GM23248 (cell line): ENCODE measurements at regions not wholly inside any gene's neighbourhood (a gene's known extent, or its start where the extent isn't known, plus 50 kb on each side); places are given as distances from the start of the nearest gene placed in this dataset.
"Not testable (repeated sequence)": the region's sequence is repeated elsewhere in the genome, so short reads cannot be mapped to it uniquely, and the experiment has no call there.

Experiments
- DNase-seq: peaks from one replicate; pipeline ENCODE4 v3.0.0-alpha.2; 2015
- H2AFZ ChIP-seq: fragments of 200-600 bp; sonication (generic); 2 replicates; pipeline ENCODE4 v1.6.1; 2016; ENCODE audit warnings: antibody characterized with exemption
- H3F3A ChIP-seq: fragments of 200-600 bp; sonication (generic); 2 replicates; pipeline ENCODE4 v1.6.1; 2016; ENCODE audit warnings: mild to moderate bottlenecking, antibody characterized with exemption, mixed run types; ENCODE audit not compliant: insufficient read depth
- H3K27ac ChIP-seq: fragments of 200-600 bp; sonication (generic); 2 replicates; pipeline ENCODE4 v1.5.1; 2016; ENCODE audit warnings: mild to moderate bottlenecking
- H3K27me3 ChIP-seq: fragments of 200-600 bp; sonication (generic); replicated peaks from 2 replicates; pipeline ENCODE4 v1.6.1; 2016; ENCODE audit warnings: mild to moderate bottlenecking; ENCODE audit not compliant: insufficient read depth
- H3K36me3 ChIP-seq: fragments of 200-600 bp; sonication (generic); 2 replicates; pipeline ENCODE4 v1.6.1; 2016; ENCODE audit warnings: low read depth, mild to moderate bottlenecking
- H3K4me1 ChIP-seq: fragments of 200-600 bp; sonication (generic); 2 replicates; pipeline ENCODE4 v1.6.1; 2016; ENCODE audit warnings: mild to moderate bottlenecking; ENCODE audit not compliant: insufficient read depth
- H3K4me2 ChIP-seq: fragments of 200-600 bp; sonication (generic); one replicate; pipeline ENCODE4 v1.6.1; 2016; ENCODE audit warnings: mild to moderate bottlenecking; ENCODE audit not compliant: unreplicated experiment
- H3K4me3 ChIP-seq: fragments of 200-600 bp; sonication (generic); 2 replicates; pipeline ENCODE4 v1.5.1; 2016; ENCODE audit warnings: mild to moderate bottlenecking
- H3K79me2 ChIP-seq: fragments of 200-600 bp; sonication (generic); 2 replicates; pipeline ENCODE4 v1.6.1; 2016; ENCODE audit warnings: mild to moderate bottlenecking; ENCODE audit not compliant: insufficient read depth
- H3K9ac ChIP-seq: fragments of 200-600 bp; sonication (generic); 2 replicates; pipeline ENCODE4 v1.6.1; 2016; ENCODE audit warnings: mild to moderate bottlenecking
- H3K9me2 ChIP-seq: fragments of 200-600 bp; sonication (generic); 2 replicates; pipeline ENCODE4 v1.6.1; 2016; ENCODE audit warnings: mixed run types, mild to moderate bottlenecking, moderate library complexity; ENCODE audit not compliant: insufficient read depth
- H3K9me3 ChIP-seq: fragments of 200-600 bp; sonication (generic); one replicate; pipeline ENCODE4 v1.6.1; 2017; ENCODE audit warnings: low read depth
- H4K20me1 ChIP-seq: fragments of 200-600 bp; sonication (generic); 2 replicates; pipeline ENCODE4 v1.6.0; 2016; ENCODE audit not compliant: insufficient read depth
- EZH2 ChIP-seq: fragments of 200-600 bp; sonication (generic); IDR thresholded peaks from 2 replicates; pipeline ENCODE4 v1.6.1; 2018; ENCODE audit warnings: antibody characterized with exemption, mild to moderate bottlenecking; ENCODE audit not compliant: insufficient read depth, poor library complexity, severe bottlenecking
- EZH2phosphoT487 ChIP-seq: fragments of 200-600 bp; sonication (generic); IDR thresholded peaks from 2 replicates; pipeline ENCODE4 v1.6.1; 2018; ENCODE audit warnings: antibody characterized with exemption, moderate library complexity, mild to moderate bottlenecking, low read depth; ENCODE audit not compliant: insufficient read depth
- WGBS, 2 experiments: methylation state at CpG; one replicate each; pipeline ENCODE4 v1.1.6; 2015 to 2017; ENCODE audit warnings: low lambda C conversion rate in 2 of 2, low coverage in 1 of 2; ENCODE audit errors: missing lambda C conversion rate in 2 of 2; 5-methylcytosine and 5-hydroxymethylcytosine counted together
- in situ Hi-C: fragments of 300-500 bp; cut with MboI; formaldehyde crosslinking; loops from 2 replicates; pipeline ENCODE4 v1.15.0; 2020

DNA sequence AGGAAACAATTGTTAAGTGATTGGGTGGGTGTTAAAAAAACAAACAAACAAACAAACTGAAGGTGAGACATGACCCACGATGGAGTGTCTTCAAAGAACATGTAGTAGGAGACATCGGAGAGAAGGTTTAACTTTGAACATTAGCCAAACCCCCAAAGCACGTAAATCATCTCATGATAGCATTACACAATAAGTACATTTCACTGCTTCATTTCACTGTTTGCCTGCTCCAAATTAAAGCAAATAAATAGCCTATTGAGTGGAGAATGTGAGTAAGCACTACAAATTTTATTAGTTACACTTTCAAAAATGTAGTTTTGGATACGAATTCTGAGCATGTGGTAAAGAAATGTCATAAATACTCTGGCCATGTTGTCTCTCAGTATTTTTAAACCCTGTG is 287.0 kb downstream of the SI start:
- H3K9me2 ChIP-seq: no peaks in the 10 kb centered on the region
- no peak overlapping the region for H3K4me3 ChIP-seq
- no peak overlapping the region for H3K4me2 ChIP-seq
- H2AFZ ChIP-seq: no peak overlapping the region
- in situ Hi-C loops: no loop called here
- TF ChIP-seq EZH2phosphoT487 (no peak), EZH2 (no peak)
- H3F3A ChIP-seq: no peaks in the 10 kb centered on the region
- no peak for DNase-seq
- no peaks in the 10 kb centered on the region for H4K20me1 ChIP-seq
- no peak overlapping the region for H3K27ac ChIP-seq
- no peaks in the 10 kb centered on the region for H3K79me2 ChIP-seq
- H3K4me1 ChIP-seq: no peaks in the 10 kb centered on the region
- no peak overlapping the region for H3K9ac ChIP-seq
- no peaks in the 10 kb centered on the region for H3K9me3 ChIP-seq
- 1 to 2% methylated on average over 4 of the region's 4 CpGs for whole genome bisulfite sequencing, 2 experiments
- no peaks in the 10 kb centered on the region for H3K27me3 ChIP-seq
- no peaks in the 10 kb centered on the region for H3K36me3 ChIP-seq

- H3K9me2 ChIP-seq, H3F3A ChIP-seq, H3K9me3 ChIP-seq, H4K20me1 ChIP-seq, H3K27ac ChIP-seq, H3K27me3 ChIP-seq, H3K4me1 ChIP-seq, H2AFZ ChIP-seq, H3K36me3 ChIP-seq, H3K9ac ChIP-seq, H3K79me2 ChIP-seq, in situ Hi-C loops, H3K4me2 ChIP-seq, DNase-seq, H3K4me3 ChIP-seq: not testable (repeated sequence)
- 67% methylated on average over 19 of the region's 21 CpGs; no CpG with 5 or more reads in 1 of the 2 experiments for WGBS, 2 experiments
These were observed 293.9 kb downstream of the SI start for GRCh38 chr3:164784407-164784806.

- Histone ChIP-seq H3K4me1 (no peaks in the 10 kb centered on the region), H3F3A (no peaks in the 10 kb centered on the region), H3K27me3 (no peaks in the 10 kb centered on the region), H3K4me2 (no peak overlapping the region), H3K9me3 (no peaks in the 10 kb centered on the region), H4K20me1 (no peaks in the 10 kb centered on the region), H3K9ac (no peak overlapping the region), H3K4me3 (no peak overlapping the region), H3K27ac (no peak overlapping the region), H3K9me2 (no peaks in the 10 kb centered on the region), H3K36me3 (no peaks in the 10 kb centered on the region), H2AFZ (no peak overlapping the region), H3K79me2 (no peaks in the 10 kb centered on the region)
- no peak for DNase-seq
- in situ Hi-C loops: no loop called here
- no peak for TF ChIP-seq EZH2phosphoT487
- no peak for TF ChIP-seq EZH2
These were observed 296.5 kb downstream of the SI start for GRCh38 chr3:164781755-164782154.

DNA sequence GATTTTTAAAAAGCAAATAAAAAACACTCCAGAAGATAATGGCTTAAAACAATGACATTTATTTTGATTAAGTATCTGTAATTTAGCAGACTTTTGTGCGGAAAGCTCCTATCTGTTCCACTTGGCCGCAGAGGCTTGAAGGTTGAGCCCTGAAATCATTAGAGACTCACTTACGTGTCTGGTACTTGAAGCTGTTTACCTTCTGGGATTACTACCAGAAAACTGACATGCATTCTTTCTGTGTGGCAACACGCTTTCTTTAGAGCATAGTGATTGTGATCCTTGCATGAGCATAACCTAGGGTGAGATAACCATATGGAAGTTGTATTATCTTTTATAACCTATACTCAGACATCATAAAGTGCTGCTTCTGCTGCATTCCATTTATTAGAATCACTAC is 298.5 kb downstream of the SI start:
- Histone ChIP-seq H3K9me2 (no peaks in the 10 kb centered on the region), H3K9ac (no peak overlapping the region), H3K36me3 (no peaks in the 10 kb centered on the region), H3K79me2 (no peaks in the 10 kb centered on the region), H3K4me3 (no peak overlapping the region), H3K27me3 (no peaks in the 10 kb centered on the region), H3K4me2 (no peak overlapping the region), H4K20me1 (no peaks in the 10 kb centered on the region), H3F3A (no peaks in the 10 kb centered on the region), H3K4me1 (no peaks in the 10 kb centered on the region), H3K27ac (no peak overlapping the region), H2AFZ (no peak overlapping the region), H3K9me3 (no peaks in the 10 kb centered on the region)
- in situ Hi-C loops: no loop called here
- TF ChIP-seq EZH2 (no peak), EZH2phosphoT487 (no peak)
- no peak for DNase-seq
- 34 to 45% methylated on average over 4 of the region's 4 CpGs for WGBS, 2 experiments

- Histone ChIP-seq H3K4me1 (no peaks in the 10 kb centered on the region), H2AFZ (no peak overlapping the region), H3K27me3 (no peaks in the 10 kb centered on the region), H3K4me3 (no peak overlapping the region), H3K9me3 (no peaks in the 10 kb centered on the region), H3K9ac (no peak overlapping the region), H3K79me2 (no peaks in the 10 kb centered on the region), H4K20me1 (no peaks in the 10 kb centered on the region), H3K4me2 (no peak overlapping the region), H3K27ac (no peak overlapping the region), H3F3A (no peaks in the 10 kb centered on the region), H3K36me3 (no peaks in the 10 kb centered on the region), H3K9me2 (no peaks in the 10 kb centered on the region)
- in situ Hi-C loops: no loop called here
- TF ChIP-seq EZH2phosphoT487: no peak
- TF ChIP-seq EZH2: no peak
- no peak for DNase-seq
- WGBS, 2 experiments: 1 to 7% methylated on average over 3 of the region's 3 CpGs
These were observed 325.5 kb downstream of the SI start for GRCh38 chr3:164752812-164753211.
